Peyer's patch (tissue), 4 donors: ENCODE measurements at regions not wholly inside any gene's neighbourhood (a gene's known extent, or its start where the extent isn't known, plus 50 kb on each side); places are given as distances from the start of the nearest gene placed in this dataset.

Experiments used
- POLR2A ChIP-seq, 2 donors: fragments of 450-650 bp; IDR thresholded peaks; one replicate each; pipeline ENCODE4 v1.5.1; 2017; ENCODE audit warnings: antibody characterized with exemption in 2 of 2, mild to moderate bottlenecking in 2 of 2, moderate library complexity in 2 of 2
- TF ChIP-seq, protein P1 (sequence below), 6 experiments: fragments of 450-650 bp in 4 of 6; fragments of 200-600 bp in 2 of 6; sonication (generic) in 1 of 6; IDR thresholded peaks; one replicate each; pipeline ENCODE4 v1.5.1; 2017 to 2019; ENCODE audit warnings: antibody characterized with exemption in 6 of 6, mild to moderate bottlenecking in 3 of 6, moderate library complexity in 1 of 6

DNA sequence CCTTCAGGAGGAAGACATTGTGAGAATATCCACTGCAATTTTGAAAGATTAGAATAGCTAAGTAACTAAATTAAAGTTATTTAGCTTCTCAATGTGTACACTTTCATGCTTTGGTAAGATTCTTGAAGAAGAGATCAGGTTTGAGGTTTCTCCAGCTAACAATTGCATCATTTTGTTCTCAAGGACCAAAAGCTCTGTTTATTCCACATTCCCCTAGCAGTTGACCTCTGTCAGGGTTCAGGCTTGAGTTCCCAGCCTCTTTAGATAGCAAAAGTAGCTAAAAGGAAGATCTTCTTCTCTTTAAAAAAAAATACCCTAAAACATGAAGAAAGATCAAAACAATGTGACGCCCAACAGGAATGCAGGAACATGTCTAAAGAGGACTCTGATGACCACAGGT is 179.4 kb upstream of the IGFBP3 start:
- TF ChIP-seq, protein P1, sequence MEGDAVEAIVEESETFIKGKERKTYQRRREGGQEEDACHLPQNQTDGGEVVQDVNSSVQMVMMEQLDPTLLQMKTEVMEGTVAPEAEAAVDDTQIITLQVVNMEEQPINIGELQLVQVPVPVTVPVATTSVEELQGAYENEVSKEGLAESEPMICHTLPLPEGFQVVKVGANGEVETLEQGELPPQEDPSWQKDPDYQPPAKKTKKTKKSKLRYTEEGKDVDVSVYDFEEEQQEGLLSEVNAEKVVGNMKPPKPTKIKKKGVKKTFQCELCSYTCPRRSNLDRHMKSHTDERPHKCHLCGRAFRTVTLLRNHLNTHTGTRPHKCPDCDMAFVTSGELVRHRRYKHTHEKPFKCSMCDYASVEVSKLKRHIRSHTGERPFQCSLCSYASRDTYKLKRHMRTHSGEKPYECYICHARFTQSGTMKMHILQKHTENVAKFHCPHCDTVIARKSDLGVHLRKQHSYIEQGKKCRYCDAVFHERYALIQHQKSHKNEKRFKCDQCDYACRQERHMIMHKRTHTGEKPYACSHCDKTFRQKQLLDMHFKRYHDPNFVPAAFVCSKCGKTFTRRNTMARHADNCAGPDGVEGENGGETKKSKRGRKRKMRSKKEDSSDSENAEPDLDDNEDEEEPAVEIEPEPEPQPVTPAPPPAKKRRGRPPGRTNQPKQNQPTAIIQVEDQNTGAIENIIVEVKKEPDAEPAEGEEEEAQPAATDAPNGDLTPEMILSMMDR (IDR thresholded peaks at IDR 0.05): no peak
- no peak for TF ChIP-seq POLR2A (IDR thresholded peaks at IDR 0.05)
